Heart right ventricle (tissue), 16 donors: ENCODE measurements at regions not wholly inside any gene's neighbourhood (a gene's known extent, or its start where the extent isn't known, plus 50 kb on each side); places are given as distances from the start of the nearest gene placed in this dataset.

Source experiments
- ATAC-seq, 8 donors: fragments of 200-7000 bp; cut with Tn5 transposase; one replicate each; pipeline ENCODE4 v1.9.1; 2020; ENCODE audit warnings: mild to moderate bottlenecking in 8 of 8, moderate library complexity in 8 of 8, moderate number of reproducible peaks in 1 of 8
- DNase-seq, 2 donors: peaks; one replicate each; pipeline ENCODE4 v3.0.0-alpha.2; 2020
- H3K27ac ChIP-seq, 10 donors: fragments of 200-600 bp; sonication (generic) in 2 of 10; one replicate each; pipeline versions ENCODE4 v1.5.0 to v1.8.0; 2020 to 2022; ENCODE audit warnings: mild to moderate bottlenecking in 3 of 10
- H3K27me3 ChIP-seq, 7 donors: fragments of 200-600 bp; one replicate each; pipeline ENCODE4 v1.8.0; 2021 to 2022; ENCODE audit warnings: mild to moderate bottlenecking in 2 of 7
- H3K36me3 ChIP-seq, 9 donors: fragments of 200-600 bp; sonication (generic) in 1 of 9; one replicate each; pipeline versions ENCODE4 v1.5.0 to v1.8.0; 2020 to 2022; ENCODE audit warnings: mild to moderate bottlenecking in 2 of 9
- H3K4me1 ChIP-seq, 9 donors: fragments of 200-600 bp; sonication (generic) in 1 of 9; one replicate each; pipeline versions ENCODE4 v1.5.0 to v1.8.0; 2020 to 2022; ENCODE audit warnings: mild to moderate bottlenecking in 4 of 9
- H3K4me3 ChIP-seq, 10 donors: fragments of 200-600 bp; sonication (generic) in 2 of 10; one replicate each; pipeline versions ENCODE4 v1.5.0 to v1.8.0; 2020 to 2022; ENCODE audit warnings: mild to moderate bottlenecking in 7 of 10, moderate library complexity in 2 of 10
- H3K9me3 ChIP-seq, 11 donors: fragments of 200-600 bp in 10 of 11; sonication (generic) in 2 of 11; one replicate each; pipeline versions ENCODE4 v1.5.0 to v1.8.0; 2013 to 2022; ENCODE audit warnings: mild to moderate bottlenecking in 2 of 11, control low read depth in 1 of 11, moderate library complexity in 1 of 11
- CTCF ChIP-seq, 9 donors: fragments of 200-600 bp; sonication (generic) in 2 of 9; IDR thresholded peaks; one replicate each; pipeline versions ENCODE4 v1.5.0 to v1.8.0; 2021 to 2022; ENCODE audit warnings: antibody characterized with exemption in 9 of 9, mild to moderate bottlenecking in 5 of 9, moderate library complexity in 1 of 9
- WGBS, 2 donors: extraction: QIAGEN DNeasy Blood & Tissue Kit; methylation state at CpG; one replicate each; pipeline ENCODE4 v1.1.7; 2013; ENCODE audit warnings: inconsistent platforms in 1 of 2; 5-methylcytosine and 5-hydroxymethylcytosine counted together
- intact Hi-C, 10 donors: fragments of 100-400 bp; cut with DNase I; formaldehyde crosslinking; loops; one replicate each; pipeline versions ENCODE4 v1.11.1 to v1.14.2; 2022
- donor health status: Arrhythmogenic right ventricular cardiomyopathy.
- donor health status: ischemic (EF 13 %, LVEDD 7.1; RV severe dilation, severe dysfunction).
- donor health status: healthy with polysubstance abuse.
- donor health status: DM: no; HTN: yes; CAD: no.
- donor health status: DM: no; HTN: no; CAD: no.
- donor health status: ischemic (EF 25% LVEDD 6.9; RV normal size, moderate dysfunction).
- donor health status: ischemic (EF 25% LVEDD 5.7; RV mildly dilated, moderate dysfunction).
- donor health status: healthy.
- donor health status: DM: yes; HTN: yes; CAD: no.
- donor health status: Ischemic cardiomyopathy.
- donor health status: ischemic (EF 35%, LVEDD 5.7; RV mildly dilated, moderate dysfunction).
- donor health status: nonischemic (EF 11% LVEDD 7.7; RV severe dilation, severe dysfunction).
- donor health status: DM: yes; HTN: yes; CAD: no.
- donor health status: PGD.
- donor health status: ischemic (EF 29% LVEDD 5.4; RV normal size, mild dysfunction).
- donor health status: nonischemic (EF 23%, LVEDD 6.1; RV moderate dilation, normal function).

DNA sequence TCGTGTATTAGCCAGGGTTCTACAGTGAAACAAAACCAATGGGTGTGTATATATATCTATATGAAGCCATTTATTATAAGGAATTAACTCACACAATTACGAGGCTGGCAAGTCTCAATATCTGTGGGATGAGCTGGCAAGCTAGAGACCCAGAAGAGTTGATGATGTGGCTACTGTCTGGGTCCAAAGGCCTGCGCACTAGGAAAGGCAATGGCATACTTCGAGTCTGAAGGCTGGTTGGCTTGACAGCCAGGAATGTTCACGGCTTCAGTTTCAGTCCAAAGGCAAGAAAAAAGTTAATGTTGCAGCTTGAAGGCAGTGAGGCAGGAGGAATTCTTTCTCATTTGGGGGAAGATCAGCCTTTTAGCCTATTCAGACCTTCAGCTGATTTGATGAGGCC, 893.3 kb upstream of the LRFN5 start:
- no peak for TF ChIP-seq CTCF (IDR thresholded peaks at IDR 0.05)
- intact Hi-C loops, result no loop called here
- H3K4me1 ChIP-seq, result no peaks in the 10 kb centered on the region
- no peaks in the 10 kb centered on the region for H3K36me3 ChIP-seq
- 83 to 84% methylated on average over 5 of the region's 5 CpGs for WGBS, 2 donors
- ATAC-seq (no peak), DNase-seq (no peak)
- peaks cover 0 to 46% (median 5%) of the 10 kb centered on the region in 11 donors for H3K9me3 ChIP-seq
- H3K27ac ChIP-seq, result no peak overlapping the region
- no peak overlapping the region for H3K4me3 ChIP-seq
- H3K27me3 ChIP-seq, result no peaks in the 10 kb centered on the region

DNA sequence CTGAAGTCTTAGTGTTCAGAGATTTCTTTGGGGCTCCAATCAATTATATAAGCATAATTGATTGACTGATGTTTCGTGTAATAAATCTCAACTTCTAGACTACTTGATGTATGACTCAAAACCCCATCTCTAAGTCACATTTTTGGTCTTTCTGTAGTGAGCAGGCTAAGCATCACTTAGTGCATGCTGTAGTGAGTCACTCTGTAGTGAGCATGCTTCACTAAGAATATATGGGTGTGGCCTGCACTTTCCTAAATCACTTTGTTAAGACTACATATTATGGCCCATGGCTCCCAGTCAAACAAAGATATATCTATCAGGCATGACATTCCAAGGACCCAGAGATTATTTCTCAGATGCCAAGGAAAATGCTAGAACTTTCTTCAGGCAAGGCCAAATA, 909.4 kb upstream of the LRFN5 start:
- 76 to 83% methylated on average over 1 of the region's 1 CpG for WGBS, 2 donors
- intact Hi-C loops, result no loop called here
- no peak overlapping the region for H3K27ac ChIP-seq
- DNase-seq (no peak), ATAC-seq (no peak)
- TF ChIP-seq CTCF (IDR thresholded peaks at IDR 0.05), result no peak
- H3K4me3 ChIP-seq, result no peak overlapping the region
- H3K27me3 ChIP-seq, result no peaks in the 10 kb centered on the region
- H3K9me3 ChIP-seq, result no peaks in the 10 kb centered on the region
- H3K36me3 ChIP-seq, result no peaks in the 10 kb centered on the region
- no peaks in the 10 kb centered on the region for H3K4me1 ChIP-seq

DNA sequence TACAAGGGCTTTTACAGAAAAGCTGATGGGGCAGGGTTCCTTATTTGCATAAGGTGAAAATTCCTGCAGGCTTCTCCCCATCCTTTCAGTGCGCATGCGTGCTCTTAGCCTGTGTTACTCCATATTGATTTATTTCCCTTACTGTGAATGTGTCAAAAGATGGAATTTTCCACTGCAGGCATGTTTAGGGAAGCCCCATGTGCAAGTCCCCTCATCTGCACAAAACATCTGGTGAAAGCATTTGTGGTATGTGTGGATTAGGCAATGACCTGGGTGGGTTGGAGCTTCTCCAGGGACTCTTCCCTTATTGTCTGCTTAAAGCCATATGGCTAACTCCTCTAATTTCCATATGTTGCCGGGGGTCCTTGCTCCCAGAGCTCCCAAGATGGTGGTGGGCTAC, 912.7 kb upstream of the LRFN5 start:
- H3K27me3 ChIP-seq, result no peaks in the 10 kb centered on the region
- ATAC-seq, result no peak
- no peak overlapping the region for H3K4me3 ChIP-seq
- intact Hi-C loops, result no loop called here
- no peak for DNase-seq
- no peak for TF ChIP-seq CTCF (IDR thresholded peaks at IDR 0.05)
- no peaks in the 10 kb centered on the region for H3K9me3 ChIP-seq
- H3K36me3 ChIP-seq, result no peaks in the 10 kb centered on the region
- H3K4me1 ChIP-seq, result no peaks in the 10 kb centered on the region
- H3K27ac ChIP-seq, result no peak overlapping the region
- 85% methylated on average over 3 of the region's 3 CpGs for WGBS, 2 donors

DNA sequence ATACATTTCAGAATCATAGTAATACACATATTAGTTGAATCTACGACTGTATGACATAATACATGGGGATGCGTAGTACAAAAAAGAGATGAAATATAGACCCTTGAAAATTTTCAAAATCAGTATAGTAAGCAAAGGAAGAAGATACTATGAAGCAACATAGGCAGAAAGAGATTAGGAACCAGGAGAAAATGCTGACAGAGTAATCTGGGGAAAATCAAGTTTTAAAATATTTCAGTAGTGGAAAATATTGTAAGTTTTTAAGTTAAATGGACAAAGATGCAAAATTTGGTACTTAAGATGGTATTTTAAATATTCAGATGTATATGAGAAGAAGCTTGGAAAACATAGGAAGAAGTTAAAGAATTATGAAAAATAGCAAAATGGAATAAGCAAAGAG, 915.6 kb upstream of the LRFN5 start:
- H3K4me3 ChIP-seq, result no peak overlapping the region
- ATAC-seq (no peak), DNase-seq (no peak)
- 92 to 93% methylated on average over 2 of the region's 2 CpGs for WGBS, 2 donors
- intact Hi-C loops, result no loop called here
- no peaks in the 10 kb centered on the region for H3K9me3 ChIP-seq
- TF ChIP-seq CTCF (IDR thresholded peaks at IDR 0.05), result no peak
- no peaks in the 10 kb centered on the region for H3K36me3 ChIP-seq
- H3K27me3 ChIP-seq, result no peaks in the 10 kb centered on the region
- no peak overlapping the region for H3K27ac ChIP-seq
- H3K4me1 ChIP-seq, result no peaks in the 10 kb centered on the region

- TF ChIP-seq CTCF (IDR thresholded peaks at IDR 0.05), result no peak
- Histone ChIP-seq H3K4me1 (no peaks in the 10 kb centered on the region), H3K4me3 (no peak overlapping the region), H3K27ac (no peak overlapping the region), H3K36me3 (no peaks in the 10 kb centered on the region), H3K27me3 (no peaks in the 10 kb centered on the region), H3K9me3 (peaks cover 0 to 4% (median 0%) of the 10 kb centered on the region in 11 donors)
- WGBS, 2 donors, result 88 to 90% methylated on average over 1 of the region's 1 CpG
- intact Hi-C loops, result no loop called here
- ATAC-seq (no peak), DNase-seq (no peak)
Observed at GRCh38 chr14:40685764-40686163, 920.9 kb upstream of the LRFN5 start.
